K562 (cell line): ENCODE measurements at regions not wholly inside any gene's neighbourhood (a gene's known extent, or its start where the extent isn't known, plus 50 kb on each side); places are given as distances from the start of the nearest gene placed in this dataset.

ENCODE experiments used
- ATAC-seq: fragments of 200-7000 bp; cut with Tn5 transposase; 3 replicates; pipeline ENCODE4 v1.9.1; 2020; ENCODE audit warnings: moderate library complexity
- BruUV-seq: library from RNA; stranded (reverse); fragments of 400-500 nt; replicated peaks from 2 replicates; lab custom pipeline; 2021; lab: Mats Ljungman, UMichigan
- CTCF ChIA-PET: fragments of 300-600 bp; formaldehyde crosslinking; extraction: SDS; loops from one replicate; lab custom pipeline; 2021; ENCODE audit warnings: low intra/inter-chr PET ratio; lab: Yijun Ruan, JAX
- POLR2A ChIA-PET: fragments of 300-600, 350-650 bp; sonication (Branson Sonifier 250); formaldehyde crosslinking; extraction: SDS; loops from one replicate; lab custom pipeline; 2021; ENCODE audit warnings: antibody characterized with exemption, inconsistent platforms; lab: Yijun Ruan, JAX
- DNase-seq, 4 experiments: peaks; one replicate each; pipeline versions ENCODE4 v3.0.0 to v3.0.0-alpha.2; 2011 to 2018; ENCODE audit warnings: low spot score in 3 of 4, mixed read lengths in 3 of 4; ENCODE audit errors: extremely low read depth in 1 of 4
- FAIRE-seq: peaks from 2 replicates; lab custom pipeline; 2011; peaks lifted over from hg19 to GRCh38; lab: Jason Lieb, UNC
- H2AFZ ChIP-seq: 2 replicates; pipeline ENCODE4 v1.6.0; 2011; ENCODE audit warnings: low read depth, low read length, control low read depth, inconsistent platforms
- H3K27ac ChIP-seq: fragments of 200-600 bp; 3 replicates; pipeline ENCODE4 v1.8.0; 2011; ENCODE audit warnings: low read depth, mild to moderate bottlenecking, control low read depth, inconsistent platforms, low read length, moderate library complexity, mixed read lengths; ENCODE audit errors: extremely low read depth
- H3K27me3 ChIP-seq, 2 experiments: fragments of 300-600 bp in 1 of 2; 2 replicates in 1 of 2; 3 replicates in 1 of 2; pipeline versions ENCODE4 v1.6.0 to v1.8.0; 2011; ENCODE audit warnings: inconsistent platforms in 2 of 2, low read length in 2 of 2, mild to moderate bottlenecking in 1 of 2, mixed read lengths in 1 of 2, moderate library complexity in 1 of 2; ENCODE audit not compliant: control insufficient read depth in 2 of 2, insufficient read depth in 2 of 2
- H3K36me3 ChIP-seq: fragments of 300-600 bp; 3 replicates; pipeline ENCODE4 v1.8.0; 2011; ENCODE audit warnings: mild to moderate bottlenecking, low read length, inconsistent platforms; ENCODE audit not compliant: control insufficient read depth, insufficient read depth
- H3K4me1 ChIP-seq, 2 experiments: fragments of 200-600 bp in 1 of 2; replicated peaks in 1 of 2; 2 replicates in 1 of 2; 3 replicates in 1 of 2; pipeline versions ENCODE4 v1.5.1 to v1.8.0; 2011; ENCODE audit warnings: inconsistent platforms in 2 of 2, low read length in 2 of 2, mild to moderate bottlenecking in 1 of 2, mixed read lengths in 1 of 2, moderate library complexity in 1 of 2; ENCODE audit not compliant: control insufficient read depth in 2 of 2, insufficient read depth in 2 of 2
- H3K4me2 ChIP-seq: 2 replicates; pipeline ENCODE4 v1.6.1; 2011; ENCODE audit warnings: low read length, control low read depth, inconsistent platforms, mixed read lengths; ENCODE audit not compliant: insufficient read depth
- H3K4me3 ChIP-seq: fragments of 200-600 bp; sonication (generic), shearing (Covaris generic); 2 replicates; pipeline ENCODE4 v1.5.1; 2016; ENCODE audit warnings: control low read depth, inconsistent platforms
- H3K79me2 ChIP-seq: fragments of 200-600 bp; 3 replicates; pipeline ENCODE4 v1.8.0; 2011; ENCODE audit warnings: low read length, inconsistent platforms; ENCODE audit not compliant: control insufficient read depth, insufficient read depth
- H3K9ac ChIP-seq, 2 experiments: 2 replicates each; pipeline versions ENCODE4 v1.6.0 to v1.6.1; 2011; ENCODE audit warnings: low read depth in 2 of 2, low read length in 2 of 2, control low read depth in 1 of 2, inconsistent platforms in 1 of 2, mild to moderate bottlenecking in 1 of 2, mixed read lengths in 1 of 2; ENCODE audit not compliant: insufficient read depth in 1 of 2
- H3K9me1 ChIP-seq: one replicate; pipeline ENCODE4 v1.6.0; 2011; ENCODE audit warnings: inconsistent platforms, mild to moderate bottlenecking, low read length, moderate library complexity; ENCODE audit not compliant: control insufficient read depth, insufficient read depth
- H3K9me3 ChIP-seq: replicated peaks from 2 replicates; pipeline ENCODE4 v1.5.1; 2011; ENCODE audit warnings: low read depth, low read length, inconsistent platforms; ENCODE audit not compliant: control insufficient read depth, insufficient read depth
- H4K20me1 ChIP-seq: replicated peaks from 2 replicates; pipeline ENCODE4 v1.6.1; 2011; ENCODE audit warnings: low read length, inconsistent platforms, mixed read lengths; ENCODE audit not compliant: control insufficient read depth, insufficient read depth
- BDP1 ChIP-seq: IDR thresholded peaks from 3 replicates; pipeline ENCODE4 v1.6.1; 2011; ENCODE audit not compliant: insufficient read length, insufficient read depth
- CHD7 ChIP-seq: fragments of 200-600 bp; sonication (generic); IDR thresholded peaks from one replicate; pipeline ENCODE4 v1.6.1; 2012; ENCODE audit warnings: mild to moderate bottlenecking, low read depth, low read length, inconsistent platforms
- CTBP1 ChIP-seq: fragments of 450-650 bp; IDR thresholded peaks from 2 replicates; pipeline ENCODE4 v1.6.1; 2016; ENCODE audit warnings: borderline replicate concordance
- MBD2 ChIP-seq: sonication (generic); IDR thresholded peaks from 2 replicates; pipeline ENCODE4 v1.6.1; 2016; ENCODE audit warnings: low read depth, borderline replicate concordance
- MLLT1 ChIP-seq, 2 experiments: fragments of 450-650 bp; IDR thresholded peaks; 2 replicates each; pipeline ENCODE4 v1.6.1; 2016
- RCOR1 ChIP-seq, 2 experiments: IDR thresholded peaks; 2 replicates each; pipeline ENCODE4 v1.6.1; 2012; ENCODE audit warnings: low read depth in 2 of 2, low read length in 2 of 2, borderline replicate concordance in 1 of 2, improper control_type of control experiment in 1 of 2
- SOX6 ChIP-seq: fragments of 450-650 bp; IDR thresholded peaks from 2 replicates; pipeline ENCODE4 v1.6.1; 2014; ENCODE audit warnings: mild to moderate bottlenecking
- TARDBP ChIP-seq: fragments of 450-650 bp; IDR thresholded peaks from 2 replicates; pipeline ENCODE4 v1.6.1; 2016
- TEAD1 ChIP-seq, 2 experiments: fragments of 450-650 bp in 1 of 2; sonication (generic) in 1 of 2; formaldehyde crosslinking; IDR thresholded peaks; 2 replicates each; pipeline versions ENCODE4 v1.4.0 to v1.8.0; 2020 to 2022; ENCODE audit warnings: mild to moderate bottlenecking in 2 of 2, missing genetic modification reagents in 1 of 2
- TFAP4 ChIP-seq: sonication (generic); formaldehyde crosslinking; IDR thresholded peaks from 2 replicates; pipeline ENCODE4 v1.8.0; 2022; ENCODE audit warnings: missing genetic modification reagents, mild to moderate bottlenecking, moderate library complexity, borderline replicate concordance
- WGBS: fragments of 100-300 bp; shearing (Covaris generic); methylation state at CpG from one replicate; pipeline ENCODE4 v1.1.6; 2016; ENCODE audit warnings: low coverage, mixed read lengths; ENCODE audit not compliant: insufficient coverage; ENCODE audit errors: missing lambda C conversion rate; 5-methylcytosine and 5-hydroxymethylcytosine counted together
- in situ Hi-C: fragments of 300-500 bp; cut with MboI; formaldehyde crosslinking; loops from 4 replicates; pipeline ENCODE4 v1.15.0; 2018; ENCODE audit warnings: inconsistent platforms, mixed read lengths
- intact Hi-C: fragments of 100-400 bp; cut with micrococcal nuclease; formaldehyde crosslinking; loops from 2 replicates; pipeline ENCODE4 v1.14.2; 2022

- Histone ChIP-seq H3K9me3 (no peaks in the 10 kb centered on the region), H3K4me1 (peaks cover 0 to 4% of the 10 kb centered on the region in 2 experiments; a peak in 2 of 5 replicates), H4K20me1 (no peaks in the 10 kb centered on the region), H3K9me1 (no peaks in the 10 kb centered on the region), H3K4me3 (no peak overlapping the region), H2AFZ (no peak overlapping the region), H3K27ac (no peak overlapping the region), H3K36me3 (no peaks in the 10 kb centered on the region), H3K9ac (no peak overlapping the region), H3K4me2 (no peak overlapping the region), H3K79me2 (no peaks in the 10 kb centered on the region), H3K27me3 (peaks cover 8 to 66% of the 10 kb centered on the region in 2 experiments; a peak in 4 of 5 replicates)
- no TSS peak for BruUV-seq
- ChIA-PET POLR2A (interaction anchor here (2.6 kb wide), 1 partner anchor 10 kb away, joined by 8 read pairs; no protein-coding TSS in a partner anchor), CTCF (no interaction called here)
- in situ Hi-C loops, result no loop called here
- 2% methylated on average over 5 of the region's 5 CpGs for WGBS
- intact Hi-C loops, result no loop called here
- ATAC-seq (no peak), DNase-seq (no peak), FAIRE-seq (no peak)
- no peak for TF ChIP-seq TEAD1 (CRISPR knock-in tag; IDR thresholded peaks at IDR 0.05)
- no peak for TF ChIP-seq CHD7
- no peak for TF ChIP-seq MLLT1 (IDR thresholded peaks at IDR 0.05)
- TF ChIP-seq SOX6, result no peak
- TF ChIP-seq CTBP1, result peak; percentile 75
- peak; percentile 51; the same call in 1 of the 2 replicates for TF ChIP-seq TFAP4 (CRISPR knock-in tag)
- no peak for TF ChIP-seq BDP1
- peak in 1 of 2 experiments; percentile 55; a peak in 1 of 4 replicates for TF ChIP-seq RCOR1 (IDR thresholded peaks at IDR 0.05; ENCODE audit: borderline replicate concordance in 1 of 2, low read depth in 2 of 2, low read length in 2 of 2)
- no peak for TF ChIP-seq MBD2
- TF ChIP-seq TARDBP, result no peak
Observed at GRCh38 chr5:138663009-138663408, 87.8 kb upstream of the HSPA9 start.
